IMR-90 (cell line): ENCODE measurements at regions not wholly inside any gene's neighbourhood (a gene's known extent, or its start where the extent isn't known, plus 50 kb on each side); places are given as distances from the start of the nearest gene placed in this dataset.

Experiments used
- ATAC-seq: fragments of 200-7000 bp; cut with Tn5 transposase; 2 replicates; pipeline ENCODE4 v1.9.1; 2020; ENCODE audit warnings: low read depth, mild to moderate bottlenecking, moderate library complexity
- BruUV-seq: library from RNA; stranded (reverse); fragments of 400-500 nt; replicated peaks from 2 replicates; lab custom pipeline; 2021; lab: Mats Ljungman, UMichigan
- CTCF ChIA-PET: fragments of 300-600 bp; formaldehyde crosslinking; extraction: SDS; loops from one replicate; lab custom pipeline; 2021; ENCODE audit warnings: antibody characterized with exemption; lab: Yijun Ruan, JAX
- POLR2A ChIA-PET: fragments of 300-600 bp; sonication (Branson Sonifier 250); formaldehyde crosslinking; loops from one replicate; lab custom pipeline; 2022; ENCODE audit warnings: antibody characterized with exemption; ENCODE audit not compliant: unreplicated experiment; lab: Charles Lee
- DNase-seq: peaks from one replicate; pipeline ENCODE4 v3.0.0; 2013
- H2AFZ ChIP-seq: replicated peaks from 2 replicates; pipeline ENCODE3; 2013; ENCODE audit warnings: low read length, mild to moderate bottlenecking; ENCODE audit not compliant: poor library complexity
- H2AK5ac ChIP-seq: 2 replicates; pipeline ENCODE4 v1.6.1; 2013; ENCODE audit warnings: low read depth, low read length, inconsistent platforms
- H2AK9ac ChIP-seq: replicated peaks from 2 replicates; pipeline ENCODE3; 2013; ENCODE audit warnings: mild to moderate bottlenecking, low read depth, low read length, moderate library complexity; ENCODE audit not compliant: poor library complexity
- H2BK120ac ChIP-seq: 2 replicates; pipeline ENCODE4 v1.6.1; 2013; ENCODE audit warnings: low read depth, low read length, inconsistent platforms
- H2BK15ac ChIP-seq: 3 replicates; pipeline ENCODE4 v1.6.1; 2013; ENCODE audit warnings: low read depth, low read length, inconsistent platforms
- H2BK20ac ChIP-seq: 2 replicates; pipeline ENCODE4 v1.6.1; 2013; ENCODE audit warnings: low read depth, mild to moderate bottlenecking, inconsistent platforms, low read length, moderate library complexity
- H2BK5ac ChIP-seq: 2 replicates; pipeline ENCODE4 v1.6.1; 2013; ENCODE audit warnings: mild to moderate bottlenecking, low read depth, low read length, inconsistent platforms; ENCODE audit not compliant: poor library complexity, severe bottlenecking
- H3K14ac ChIP-seq: replicated peaks from 2 replicates; pipeline ENCODE4 v1.6.1; 2013; ENCODE audit warnings: low read depth, low read length, inconsistent platforms
- H3K18ac ChIP-seq: 2 replicates; pipeline ENCODE4 v1.6.1; 2013; ENCODE audit warnings: low read depth, low read length, control low read depth
- H3K23ac ChIP-seq: 2 replicates; pipeline ENCODE4 v1.6.1; 2013; ENCODE audit warnings: low read depth, low read length, inconsistent platforms
- H3K27ac ChIP-seq: 2 replicates; pipeline ENCODE4 v1.5.1; 2013; ENCODE audit warnings: mild to moderate bottlenecking, control low read depth, low read length; ENCODE audit not compliant: insufficient read depth
- H3K27me3 ChIP-seq: 2 replicates; pipeline ENCODE4 v1.6.1; 2013; ENCODE audit warnings: low read length; ENCODE audit not compliant: control insufficient read depth, insufficient read depth
- H3K36me3 ChIP-seq: 2 replicates; pipeline ENCODE4 v1.6.1; 2013; ENCODE audit warnings: low read length, mixed read lengths; ENCODE audit not compliant: control insufficient read depth, insufficient read depth
- H3K4ac ChIP-seq: 2 replicates; pipeline ENCODE4 v1.6.1; 2013; ENCODE audit warnings: low read depth, low read length, inconsistent platforms
- H3K4me1 ChIP-seq: 2 replicates; pipeline ENCODE4 v1.6.1; 2013; ENCODE audit warnings: low read length, mixed read lengths; ENCODE audit not compliant: control insufficient read depth, insufficient read depth
- H3K4me2 ChIP-seq: 2 replicates; pipeline ENCODE4 v1.6.1; 2013; ENCODE audit warnings: low read depth, mild to moderate bottlenecking, control low read depth, low read length, moderate library complexity
- H3K4me3 ChIP-seq: 2 replicates; pipeline ENCODE4 v1.5.1; 2013; ENCODE audit warnings: low read depth, mild to moderate bottlenecking, control low read depth, low read length, moderate library complexity; ENCODE audit not compliant: insufficient read depth
- H3K56ac ChIP-seq: 2 replicates; pipeline ENCODE4 v1.6.1; 2013; ENCODE audit warnings: low read length, inconsistent platforms; ENCODE audit not compliant: insufficient read depth; ENCODE audit errors: extremely low read depth
- H3K79me1 ChIP-seq, 2 experiments: 2 replicates each; pipeline ENCODE4 v1.6.1; 2013; ENCODE audit warnings: low read length in 2 of 2, inconsistent platforms in 1 of 2, low read depth in 1 of 2
- H3K9ac ChIP-seq: 2 replicates; pipeline ENCODE4 v1.6.1; 2013; ENCODE audit warnings: low read depth, low read length, control low read depth
- H3K9me1 ChIP-seq: 2 replicates; pipeline ENCODE4 v1.6.1; 2013; ENCODE audit warnings: low read length, inconsistent platforms; ENCODE audit not compliant: insufficient read depth
- H3K9me3 ChIP-seq: 2 replicates; pipeline ENCODE4 v1.6.1; 2013; ENCODE audit warnings: low read length; ENCODE audit not compliant: control insufficient read depth, insufficient read depth
- H4K20me1 ChIP-seq: 2 replicates; pipeline ENCODE4 v1.6.1; 2013; ENCODE audit warnings: low read length, inconsistent platforms; ENCODE audit not compliant: insufficient read depth
- H4K5ac ChIP-seq: 2 replicates; pipeline ENCODE4 v1.6.1; 2013; ENCODE audit warnings: mild to moderate bottlenecking, low read depth, low read length, control low read depth
- H4K8ac ChIP-seq, 2 experiments: 2 replicates each; pipeline ENCODE4 v1.6.1; 2013; ENCODE audit warnings: low read depth in 2 of 2, low read length in 2 of 2, control low read depth in 1 of 2, inconsistent platforms in 1 of 2
- H4K91ac ChIP-seq: 2 replicates; pipeline ENCODE4 v1.6.1; 2013; ENCODE audit warnings: low read depth, low read length, inconsistent platforms; ENCODE audit not compliant: insufficient read depth
- CHD1 ChIP-seq: IDR thresholded peaks from 2 replicates; pipeline ENCODE4 v1.6.1; 2012; ENCODE audit warnings: low read depth, low read length, improper control_type of control experiment
- NFE2L2 ChIP-seq: fragments of 150-350 bp; IDR thresholded peaks from 2 replicates; pipeline ENCODE4 v1.6.1; 2016; ENCODE audit warnings: low read depth, mild to moderate bottlenecking, low read length
- WGBS, 2 experiments: methylation state at CpG; one replicate each; pipeline versions ENCODE4 v1.1.5 to v1.1.7; 2013; ENCODE audit warnings: missing lambda C conversion rate in 2 of 2; ENCODE audit not compliant: insufficient read length in 1 of 2; ENCODE audit errors: extremely low coverage in 2 of 2; 5-methylcytosine and 5-hydroxymethylcytosine counted together
- dilution Hi-C: fragments of 300-500 bp; cut with HindIII; formaldehyde crosslinking; loops from one replicate; pipeline ENCODE4 v1.14.3; 2018; ENCODE audit warnings: low sequenced_read_pairs; ENCODE audit not compliant: unreplicated experiment
- in situ Hi-C: fragments of 300-500 bp; cut with MboI; formaldehyde crosslinking; loops from 3 replicates; pipeline ENCODE4 v1.14.3; 2019; ENCODE audit warnings: low sequenced_read_pairs, inconsistent platforms, mixed read lengths
- intact Hi-C: fragments of 100-400 bp; cut with micrococcal nuclease; formaldehyde crosslinking; loops from 2 replicates; pipeline ENCODE4 v1.10.0; 2022

GRCh38 chr6:66866801-66867200 is 1159.8 kb upstream of the EYS start:
- no peak overlapping the region for H4K8ac ChIP-seq
- no peak overlapping the region for H2BK5ac ChIP-seq
- H3K4me2 ChIP-seq = no peak overlapping the region
- dilution Hi-C loops = no loop called here
- no peak overlapping the region for H3K14ac ChIP-seq
- TF ChIP-seq CHD1 (no peak), NFE2L2 (0 out of 2 replicates have a peak, but pooled peaks have one; percentile 8)
- no peak overlapping the region for H3K4me3 ChIP-seq
- no peak overlapping the region for H2BK20ac ChIP-seq
- in situ Hi-C loops = no loop called here
- ChIA-PET CTCF (no interaction called here), POLR2A (no interaction called here)
- no peaks in the 10 kb centered on the region for H4K20me1 ChIP-seq
- H3K9me3 ChIP-seq = no peaks in the 10 kb centered on the region
- no peaks in the 10 kb centered on the region for H3K27me3 ChIP-seq
- H3K4me1 ChIP-seq = no peaks in the 10 kb centered on the region
- WGBS, 2 experiments = no CpG with 5 or more reads among the region's 1 CpG
- ATAC-seq (no peak), DNase-seq (no peak)
- H3K79me1 ChIP-seq = no peaks in the 10 kb centered on the region
- H2AK9ac ChIP-seq = no peak overlapping the region
- no peak overlapping the region for H3K56ac ChIP-seq
- intact Hi-C loops = no loop called here
- no peak overlapping the region for H2BK15ac ChIP-seq
- H3K27ac ChIP-seq = no peak overlapping the region
- H2AK5ac ChIP-seq = no peak overlapping the region
- H3K23ac ChIP-seq = no peak overlapping the region
- no peak overlapping the region for H3K4ac ChIP-seq
- no peak overlapping the region for H2BK120ac ChIP-seq
- H4K91ac ChIP-seq = no peak overlapping the region
- no peak overlapping the region for H3K9ac ChIP-seq
- no TSS peak for BruUV-seq
- H3K9me1 ChIP-seq = no peaks in the 10 kb centered on the region
- no peak overlapping the region for H2AFZ ChIP-seq
- no peak overlapping the region for H3K18ac ChIP-seq
- H3K36me3 ChIP-seq = no peaks in the 10 kb centered on the region
- no peak overlapping the region for H4K5ac ChIP-seq
